DOHH2 (cell line): ENCODE measurements at regions not wholly inside any gene's neighbourhood (a gene's known extent, or its start where the extent isn't known, plus 50 kb on each side); places are given as distances from the start of the nearest gene placed in this dataset.

ENCODE experiments used
- EZH2phosphoT487 ChIP-seq: fragments of 200-600 bp; sonication (generic); IDR thresholded peaks from 2 replicates; pipeline ENCODE4 v1.6.1; 2017; ENCODE audit warnings: borderline replicate concordance, mild to moderate bottlenecking, antibody characterized with exemption, low read length, moderate library complexity, mixed read lengths
- TF ChIP-seq, protein P1 (sequence below): fragments of 200-600 bp; sonication (generic); IDR thresholded peaks from one replicate; pipeline ENCODE4 v1.5.1; 2014; ENCODE audit warnings: antibody characterized with exemption, mild to moderate bottlenecking, low read depth, low read length; ENCODE audit not compliant: poor library complexity, severe bottlenecking

DNA sequence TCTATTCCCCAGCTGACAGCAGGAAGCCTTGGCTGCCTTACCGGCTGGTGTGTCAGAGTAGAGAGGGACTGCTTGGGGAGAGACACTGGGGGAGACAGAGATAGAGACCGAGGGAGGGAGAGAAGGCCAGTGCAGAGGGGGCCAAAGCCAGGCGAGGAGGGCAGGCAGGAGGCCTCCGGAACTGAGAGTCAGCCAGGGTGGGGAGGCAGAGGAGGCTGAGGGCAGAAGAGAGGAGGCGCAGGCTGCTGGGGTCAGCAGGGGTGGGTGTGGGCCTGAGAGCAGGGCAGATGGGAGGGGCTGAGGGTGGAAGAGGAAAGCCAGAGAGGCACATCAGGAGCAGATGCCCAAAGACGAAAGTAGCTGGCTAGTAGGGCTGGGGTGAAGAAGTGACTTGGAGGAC is 57.2 kb upstream of the PAX2 start:
- TF ChIP-seq, protein P1, sequence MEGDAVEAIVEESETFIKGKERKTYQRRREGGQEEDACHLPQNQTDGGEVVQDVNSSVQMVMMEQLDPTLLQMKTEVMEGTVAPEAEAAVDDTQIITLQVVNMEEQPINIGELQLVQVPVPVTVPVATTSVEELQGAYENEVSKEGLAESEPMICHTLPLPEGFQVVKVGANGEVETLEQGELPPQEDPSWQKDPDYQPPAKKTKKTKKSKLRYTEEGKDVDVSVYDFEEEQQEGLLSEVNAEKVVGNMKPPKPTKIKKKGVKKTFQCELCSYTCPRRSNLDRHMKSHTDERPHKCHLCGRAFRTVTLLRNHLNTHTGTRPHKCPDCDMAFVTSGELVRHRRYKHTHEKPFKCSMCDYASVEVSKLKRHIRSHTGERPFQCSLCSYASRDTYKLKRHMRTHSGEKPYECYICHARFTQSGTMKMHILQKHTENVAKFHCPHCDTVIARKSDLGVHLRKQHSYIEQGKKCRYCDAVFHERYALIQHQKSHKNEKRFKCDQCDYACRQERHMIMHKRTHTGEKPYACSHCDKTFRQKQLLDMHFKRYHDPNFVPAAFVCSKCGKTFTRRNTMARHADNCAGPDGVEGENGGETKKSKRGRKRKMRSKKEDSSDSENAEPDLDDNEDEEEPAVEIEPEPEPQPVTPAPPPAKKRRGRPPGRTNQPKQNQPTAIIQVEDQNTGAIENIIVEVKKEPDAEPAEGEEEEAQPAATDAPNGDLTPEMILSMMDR, result no peak
- TF ChIP-seq EZH2phosphoT487, result no peak
